GM12873 (cell line): ENCODE measurements at regions not wholly inside any gene's neighbourhood (a gene's known extent, or its start where the extent isn't known, plus 50 kb on each side); places are given as distances from the start of the nearest gene placed in this dataset.

Experiments used
- TF ChIP-seq, protein P1 (sequence below): IDR thresholded peaks from 2 replicates; pipeline ENCODE4 v1.5.1; 2012; ENCODE audit warnings: low read depth, mild to moderate bottlenecking, moderate library complexity, low read length, control low read depth; ENCODE audit not compliant: insufficient read depth; ENCODE audit errors: missing control alignments

DNA sequence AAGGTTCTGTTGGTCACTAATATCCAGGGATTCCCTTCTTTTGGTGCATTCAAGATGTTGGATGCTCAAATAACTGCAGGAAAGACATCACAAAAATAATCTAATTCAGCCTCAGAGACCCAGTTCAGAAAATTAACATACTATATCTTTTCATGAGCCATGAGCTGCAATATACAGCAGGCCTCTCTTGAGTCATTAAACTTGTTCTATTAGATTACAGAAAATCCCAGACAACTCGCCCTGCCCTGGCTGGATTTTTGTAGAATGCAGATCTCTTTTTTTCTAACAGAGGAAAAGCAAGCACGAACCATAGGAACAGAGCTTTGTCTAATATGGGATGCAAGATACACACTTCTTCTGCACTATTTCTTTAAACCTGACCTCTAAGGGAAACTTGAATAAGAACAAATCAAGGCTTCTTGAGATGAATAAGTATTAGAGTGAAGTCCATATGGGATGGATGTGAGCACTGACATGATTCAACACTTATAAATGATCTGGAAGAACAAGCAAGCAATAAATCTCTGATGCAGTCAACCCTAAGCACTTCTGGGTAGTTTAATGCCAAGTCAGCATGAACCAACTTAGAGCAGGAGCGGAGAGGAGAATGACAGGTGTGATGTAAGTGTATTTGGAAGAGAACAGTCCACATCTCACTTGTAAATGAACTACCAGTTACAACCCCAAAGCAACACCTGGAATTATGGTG is 70.7 kb upstream of the GNAO1 start:
- TF ChIP-seq, protein P1, sequence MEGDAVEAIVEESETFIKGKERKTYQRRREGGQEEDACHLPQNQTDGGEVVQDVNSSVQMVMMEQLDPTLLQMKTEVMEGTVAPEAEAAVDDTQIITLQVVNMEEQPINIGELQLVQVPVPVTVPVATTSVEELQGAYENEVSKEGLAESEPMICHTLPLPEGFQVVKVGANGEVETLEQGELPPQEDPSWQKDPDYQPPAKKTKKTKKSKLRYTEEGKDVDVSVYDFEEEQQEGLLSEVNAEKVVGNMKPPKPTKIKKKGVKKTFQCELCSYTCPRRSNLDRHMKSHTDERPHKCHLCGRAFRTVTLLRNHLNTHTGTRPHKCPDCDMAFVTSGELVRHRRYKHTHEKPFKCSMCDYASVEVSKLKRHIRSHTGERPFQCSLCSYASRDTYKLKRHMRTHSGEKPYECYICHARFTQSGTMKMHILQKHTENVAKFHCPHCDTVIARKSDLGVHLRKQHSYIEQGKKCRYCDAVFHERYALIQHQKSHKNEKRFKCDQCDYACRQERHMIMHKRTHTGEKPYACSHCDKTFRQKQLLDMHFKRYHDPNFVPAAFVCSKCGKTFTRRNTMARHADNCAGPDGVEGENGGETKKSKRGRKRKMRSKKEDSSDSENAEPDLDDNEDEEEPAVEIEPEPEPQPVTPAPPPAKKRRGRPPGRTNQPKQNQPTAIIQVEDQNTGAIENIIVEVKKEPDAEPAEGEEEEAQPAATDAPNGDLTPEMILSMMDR = no peak

DNA sequence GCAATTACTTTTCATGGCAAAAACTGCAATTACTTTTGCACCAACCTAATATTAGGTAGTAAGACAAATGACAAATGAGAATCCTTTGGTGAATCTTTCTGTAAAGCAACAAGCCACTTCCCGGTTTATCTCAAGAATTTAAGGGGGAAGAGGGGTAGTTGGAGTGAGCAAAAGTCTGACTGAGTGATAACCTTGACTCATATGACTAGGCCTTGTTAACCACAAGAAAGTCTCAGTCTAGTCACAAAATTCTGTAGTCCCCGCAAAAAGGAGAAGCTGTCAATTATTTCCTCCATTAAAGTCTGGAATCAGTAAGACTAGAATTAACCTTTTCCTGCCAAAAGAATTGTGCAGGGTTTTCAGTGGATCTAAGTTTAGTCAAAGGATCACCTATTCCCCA is 72.2 kb upstream of the GNAO1 start:
- TF ChIP-seq, protein P1 = no peak

DNA sequence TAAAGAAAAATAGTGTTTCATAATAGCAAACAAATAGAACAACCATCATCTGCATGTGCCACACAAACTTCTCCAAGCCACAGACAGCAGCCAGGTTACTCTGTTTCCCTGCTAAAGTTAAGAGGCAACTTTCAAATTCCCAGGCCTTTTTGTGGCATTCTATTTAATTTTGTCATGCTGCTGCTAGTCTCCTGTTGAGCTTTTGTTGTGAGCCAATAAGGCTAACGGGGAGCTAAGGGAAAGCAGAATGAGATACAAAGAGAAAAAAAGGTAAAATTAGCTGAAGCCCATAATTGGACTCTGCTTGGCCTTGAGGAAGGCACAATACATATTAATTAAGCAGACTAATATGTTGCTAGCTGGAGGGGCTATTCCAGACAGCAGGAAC is 74.7 kb upstream of the GNAO1 start:
- TF ChIP-seq, protein P1 = no peak

DNA sequence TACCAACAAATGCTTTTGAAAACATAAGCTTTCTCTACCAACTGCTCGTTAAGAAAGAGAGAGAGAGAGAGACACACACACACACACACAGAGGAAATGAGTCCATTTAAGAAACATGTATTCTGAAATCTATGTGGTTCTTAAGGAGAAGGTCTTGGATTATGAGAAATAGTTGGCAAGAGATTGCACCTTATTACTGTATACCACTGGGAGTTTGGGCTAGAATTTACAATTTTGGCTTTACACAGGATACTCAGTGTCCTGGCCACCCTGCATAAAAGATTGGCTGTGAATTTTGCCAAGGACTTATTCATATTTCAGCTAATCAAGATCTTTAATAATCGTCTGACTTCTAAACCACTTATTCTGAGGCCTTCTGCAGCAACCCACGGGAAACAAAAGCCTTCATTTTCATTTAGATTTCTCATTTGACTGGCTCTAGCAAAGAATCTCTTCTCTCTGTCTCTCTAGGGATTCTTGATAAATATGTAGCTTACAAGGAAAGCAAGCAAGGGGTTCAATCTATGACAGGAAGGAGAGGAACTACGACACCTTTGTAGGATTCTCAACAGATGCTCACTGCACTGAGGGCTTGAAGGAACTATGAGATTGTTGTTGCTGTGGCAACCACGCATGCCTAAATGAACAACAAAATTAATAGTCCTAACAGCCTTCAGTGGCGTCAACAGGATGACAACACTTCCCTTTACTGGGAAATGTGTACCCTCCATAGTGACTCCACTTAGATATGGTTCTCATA is 75.3 kb upstream of the GNAO1 start:
- TF ChIP-seq, protein P1 = no peak

DNA sequence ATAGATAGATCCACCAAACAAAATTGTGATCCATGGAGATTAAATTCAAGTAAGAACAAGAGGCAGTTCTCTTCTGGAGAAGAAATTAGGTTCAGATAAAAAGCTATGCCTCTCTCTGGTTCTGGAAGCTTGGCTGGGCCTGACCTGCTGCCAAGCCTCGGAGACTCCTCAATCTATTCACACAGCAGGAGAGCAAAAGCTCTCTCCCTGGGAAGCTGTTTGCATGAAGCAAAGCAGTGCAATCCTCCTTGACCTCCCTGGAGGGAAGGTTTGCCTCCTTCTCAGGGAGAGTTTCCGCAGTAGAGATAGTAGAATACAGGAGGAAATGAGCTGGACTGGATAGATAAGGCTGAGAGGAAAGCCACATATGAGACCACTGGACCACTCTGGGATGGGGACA is 78.1 kb upstream of the GNAO1 start:
- TF ChIP-seq, protein P1 = no peak

DNA sequence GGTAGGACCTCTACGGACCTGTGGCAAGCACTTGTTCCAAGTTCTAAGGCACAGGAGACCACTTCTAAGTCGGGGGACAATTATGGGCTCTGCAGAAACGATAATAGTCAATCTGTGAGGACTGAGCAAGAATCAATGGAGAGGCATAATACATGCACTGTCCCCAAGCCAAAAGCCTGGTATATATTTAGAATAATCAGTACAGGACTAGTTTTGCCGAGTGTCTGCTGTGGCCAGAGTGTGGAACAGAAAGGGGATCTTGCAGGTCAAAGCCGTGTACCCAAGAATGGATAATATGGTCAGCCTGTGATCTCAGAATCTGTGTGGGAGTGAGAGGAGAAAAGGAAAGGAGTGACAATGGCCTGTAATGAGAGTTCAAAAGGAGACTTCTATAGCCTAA is 80.2 kb upstream of the GNAO1 start:
- TF ChIP-seq, protein P1 = no peak

DNA sequence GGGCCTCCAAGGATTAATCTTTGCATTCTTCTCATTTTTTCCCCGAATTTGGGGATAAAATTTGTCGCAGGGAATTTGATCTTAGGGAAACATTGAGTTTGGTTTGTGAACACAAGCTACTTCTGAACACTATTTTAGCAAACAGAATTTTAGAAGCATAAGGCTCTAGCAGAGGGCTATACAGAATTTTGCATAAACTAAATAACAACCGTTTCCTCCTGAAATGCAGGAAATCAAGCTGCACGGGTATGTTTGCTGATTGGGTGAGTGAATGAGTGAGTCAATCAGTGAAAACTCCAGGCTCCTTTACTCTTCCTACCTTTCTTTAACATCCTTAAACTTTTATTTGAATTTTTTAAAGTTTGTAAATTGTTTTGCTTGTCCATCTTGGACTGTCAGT is 81.3 kb upstream of the GNAO1 start:
- TF ChIP-seq, protein P1 = no peak
